DMS 273 treated with DMSO at 0.1 percent for 48 hours (cell line): ENCODE measurements at regions not wholly inside any gene's neighbourhood (a gene's known extent, or its start where the extent isn't known, plus 50 kb on each side); places are given as distances from the start of the nearest gene placed in this dataset.
"Not testable (repeated sequence)": the region's sequence is repeated elsewhere in the genome, so short reads cannot be mapped to it uniquely, and the experiment has no call there.

ENCODE experiments used
- DNase-seq: peaks from one replicate; lab custom pipeline; 2025; lab: John Stamatoyannopoulos, UW

GRCh38 chr7:76117306-76117991 lies 69.5 kb downstream of the MDH2 start:
- DNase-seq = not testable (repeated sequence)

GRCh38 chr7:76118253-76119036 lies 70.5 kb downstream of the MDH2 start:
- DNase-seq = not testable (repeated sequence)

- DNase-seq = no peak
These were observed 73.1 kb downstream of the MDH2 start for GRCh38 chr7:76121044-76121443.

- DNase-seq = no peak
These were observed 74.8 kb downstream of the MDH2 start for GRCh38 chr7:76122516-76123239.

- DNase-seq = no peak
These were observed 75.4 kb downstream of the MDH2 start for GRCh38 chr7:76123316-76123715.

- DNase-seq = no peak
These were observed 76.1 kb upstream of the SRRM3 start for GRCh38 chr7:76125560-76125959.

- no peak for DNase-seq
These were observed 75.1 kb upstream of the SRRM3 start for GRCh38 chr7:76126632-76127031.

GRCh38 chr7:76129366-76129765 lies 72.3 kb upstream of the SRRM3 start:
- no peak for DNase-seq

GRCh38 chr7:76129836-76130235 lies 71.9 kb upstream of the SRRM3 start:
- no peak for DNase-seq

- DNase-seq = peak; percentile 14
These were observed 71.0 kb upstream of the SRRM3 start for GRCh38 chr7:76130661-76131060.

- DNase-seq = not testable (repeated sequence)
These were observed 69.8 kb upstream of the SRRM3 start for GRCh38 chr7:76131887-76132286.

- no peak for DNase-seq
These were observed 68.4 kb upstream of the SRRM3 start for GRCh38 chr7:76133164-76133775.

GRCh38 chr7:76133839-76134238 lies 67.9 kb upstream of the SRRM3 start:
- DNase-seq = no peak

GRCh38 chr7:76135263-76135662 lies 66.4 kb upstream of the SRRM3 start:
- DNase-seq = not testable (repeated sequence)

- not testable (repeated sequence) for DNase-seq
These were observed 63.0 kb upstream of the SRRM3 start for GRCh38 chr7:76138577-76139313.

GRCh38 chr7:76139670-76140069 lies 62.0 kb upstream of the SRRM3 start:
- no peak for DNase-seq

- DNase-seq = not testable (repeated sequence)
These were observed 61.4 kb upstream of the SRRM3 start for GRCh38 chr7:76140259-76140658.

- no peak for DNase-seq
These were observed 58.8 kb upstream of the SRRM3 start for GRCh38 chr7:76142861-76143260.

- not testable (repeated sequence) for DNase-seq
These were observed 56.9 kb upstream of the SRRM3 start for GRCh38 chr7:76144664-76145270.

GRCh38 chr7:76146374-76146773 lies 55.3 kb upstream of the SRRM3 start:
- DNase-seq = no peak

- not testable (repeated sequence) for DNase-seq
These were observed 52.7 kb upstream of the SRRM3 start for GRCh38 chr7:76148947-76149346.
